Stimulated activated CD4-positive, alpha-beta T cell treated with anti-CD3 and anti-CD28 coated beads, Interleukin-12 subunit alpha, Interleukin-12 subunit beta, amount 100 ng/mL, for 48 hours (primary cell): ENCODE measurements at regions not wholly inside any gene's neighbourhood (a gene's known extent, or its start where the extent isn't known, plus 50 kb on each side); places are given as distances from the start of the nearest gene placed in this dataset.

Experiments used
- DNase-seq, 3 donors: peaks; one replicate each; pipeline ENCODE4 v3.0.0-alpha.2; 2020; ENCODE audit warnings: low read depth in 2 of 3, low spot score in 1 of 3

GRCh38 chr22:49660321-49660720 lies 167.4 kb downstream of the BRD1 start:
- no peak for DNase-seq

GRCh38 chr22:49659924-49660315 lies 167.8 kb downstream of the BRD1 start:
- no peak for DNase-seq

GRCh38 chr22:49659281-49659923 lies 168.3 kb downstream of the BRD1 start:
- no peak for DNase-seq

- DNase-seq: no peak
Measured at GRCh38 chr22:49658902-49659280, 168.8 kb downstream of the BRD1 start.

GRCh38 chr22:49657974-49658590 lies 169.6 kb downstream of the BRD1 start:
- no peak for DNase-seq

- peak; percentile 60 to 80 (median 74) for DNase-seq
Measured at GRCh38 chr22:49657275-49657973, 170.2 kb downstream of the BRD1 start.

- peak; percentile 10 to 36 (median 27) for DNase-seq
Measured at GRCh38 chr22:49656883-49657274, 170.8 kb downstream of the BRD1 start.

- DNase-seq: no peak
Measured at GRCh38 chr22:49656291-49656851, 171.3 kb downstream of the BRD1 start.

- no peak for DNase-seq
Measured at GRCh38 chr22:49655168-49655812, 172.4 kb downstream of the BRD1 start.

GRCh38 chr22:49650336-49651241 lies 177.1 kb downstream of the BRD1 start:
- DNase-seq: no peak

- DNase-seq: no peak
Measured at GRCh38 chr22:49649166-49650068, 178.3 kb downstream of the BRD1 start.

GRCh38 chr22:49648053-49648452 lies 179.6 kb downstream of the BRD1 start:
- DNase-seq: no peak

GRCh38 chr22:49647627-49648026 lies 180.0 kb downstream of the BRD1 start:
- DNase-seq: no peak

GRCh38 chr22:49646876-49647275 lies 180.8 kb downstream of the BRD1 start:
- no peak for DNase-seq

- no peak for DNase-seq
Measured at GRCh38 chr22:49645791-49646550, 181.7 kb downstream of the BRD1 start.

- no peak for DNase-seq
Measured at GRCh38 chr22:49645257-49645656, 182.4 kb downstream of the BRD1 start.

- DNase-seq: no peak
Measured at GRCh38 chr22:49643998-49644397, 183.7 kb downstream of the BRD1 start.

- no peak for DNase-seq
Measured at GRCh38 chr22:49643466-49643865, 184.2 kb downstream of the BRD1 start.

- DNase-seq: no peak
Measured at GRCh38 chr22:49642741-49643140, 184.9 kb downstream of the BRD1 start.
